ENCODE measurements at regions not wholly inside any gene's neighbourhood (a gene's known extent, or its start where the extent isn't known, plus 50 kb on each side); places are given as distances from the start of the nearest gene placed in this dataset.

GRCh38 chr18:24662412-24662821 is 202.0 kb downstream of the HRH4 start:
- H3K36me3 ChIP-seq: no peaks in the 10 kb centered on the region
- TF ChIP-seq EP300 (IDR thresholded peaks at IDR 0.05): no peak
- peaks cover 14% of the 10 kb centered on the region for H3K4me1 ChIP-seq
- 46% methylated on average over 13 of the region's 13 CpGs for WGBS
- no peak overlapping the region for H3K4me3 ChIP-seq
- no peaks in the 10 kb centered on the region for H3K27me3 ChIP-seq
- no peak overlapping the region for H3K27ac ChIP-seq
- no peak for DNase-seq (ENCODE audit: low spot score in 2 of 2)
- no peaks in the 10 kb centered on the region for H3K9me3 ChIP-seq

GRCh38 chr18:24663026-24663425 is 202.6 kb downstream of the HRH4 start:
- Histone ChIP-seq H3K9me3 (no peaks in the 10 kb centered on the region), H3K4me1 (peaks cover 14% of the 10 kb centered on the region), H3K27me3 (no peaks in the 10 kb centered on the region), H3K27ac (no peak overlapping the region), H3K4me3 (no peak overlapping the region), H3K36me3 (no peaks in the 10 kb centered on the region)
- TF ChIP-seq POLR2AphosphoS5 (IDR thresholded peaks at IDR 0.05) (no peak), EP300 (IDR thresholded peaks at IDR 0.05) (no peak), POLR2A (IDR thresholded peaks at IDR 0.05) (no peak), CTCF (IDR thresholded peaks at IDR 0.05) (no peak)
- no peak for DNase-seq (ENCODE audit: low spot score in 2 of 2)
- WGBS: 90% methylated on average over 5 of the region's 5 CpGs

GRCh38 chr18:24669015-24669414 is 208.6 kb downstream of the HRH4 start:
- no peaks in the 10 kb centered on the region for H3K36me3 ChIP-seq
- no peaks in the 10 kb centered on the region for H3K4me1 ChIP-seq
- no peak overlapping the region for H3K27ac ChIP-seq
- H3K9me3 ChIP-seq: no peaks in the 10 kb centered on the region
- 66% methylated on average over 2 of the region's 2 CpGs for WGBS
- no peak for DNase-seq (ENCODE audit: low spot score in 2 of 2)
- no peaks in the 10 kb centered on the region for H3K27me3 ChIP-seq
- no peak overlapping the region for H3K4me3 ChIP-seq
- no peak for TF ChIP-seq POLR2AphosphoS5 (IDR thresholded peaks at IDR 0.05)
- no peak for TF ChIP-seq CTCF (IDR thresholded peaks at IDR 0.05)
- no peak for TF ChIP-seq EP300 (IDR thresholded peaks at IDR 0.05)
- TF ChIP-seq POLR2A (IDR thresholded peaks at IDR 0.05): no peak

DNA sequence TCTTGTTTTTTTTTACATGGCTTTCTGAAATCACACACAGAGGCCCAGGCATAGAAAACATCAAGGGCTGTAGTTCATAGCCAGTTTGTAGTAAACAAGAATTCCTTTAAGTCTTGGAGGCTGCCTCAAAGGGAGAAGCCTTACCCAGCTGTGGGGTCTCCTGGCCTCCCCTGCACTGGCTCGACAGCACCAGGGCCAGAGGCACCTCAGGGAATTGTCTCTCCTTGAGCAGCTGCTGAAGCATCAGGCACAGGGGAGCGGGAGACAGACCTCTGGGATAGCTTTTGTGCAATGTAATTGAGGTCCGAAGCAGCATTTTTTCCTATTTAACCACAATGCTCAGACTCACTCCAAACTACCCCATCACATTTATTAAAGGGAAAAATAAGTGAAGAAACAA is 209.1 kb downstream of the HRH4 start:
- Histone ChIP-seq H3K4me3 (no peak overlapping the region), H3K9me3 (no peaks in the 10 kb centered on the region), H3K27ac (no peak overlapping the region), H3K4me1 (no peaks in the 10 kb centered on the region), H3K27me3 (no peaks in the 10 kb centered on the region), H3K36me3 (no peaks in the 10 kb centered on the region)
- 69% methylated on average over 3 of the region's 3 CpGs for WGBS
- TF ChIP-seq POLR2A (IDR thresholded peaks at IDR 0.05) (no peak), CTCF (IDR thresholded peaks at IDR 0.05) (no peak)
- no peak for DNase-seq (ENCODE audit: low spot score in 2 of 2)

DNA sequence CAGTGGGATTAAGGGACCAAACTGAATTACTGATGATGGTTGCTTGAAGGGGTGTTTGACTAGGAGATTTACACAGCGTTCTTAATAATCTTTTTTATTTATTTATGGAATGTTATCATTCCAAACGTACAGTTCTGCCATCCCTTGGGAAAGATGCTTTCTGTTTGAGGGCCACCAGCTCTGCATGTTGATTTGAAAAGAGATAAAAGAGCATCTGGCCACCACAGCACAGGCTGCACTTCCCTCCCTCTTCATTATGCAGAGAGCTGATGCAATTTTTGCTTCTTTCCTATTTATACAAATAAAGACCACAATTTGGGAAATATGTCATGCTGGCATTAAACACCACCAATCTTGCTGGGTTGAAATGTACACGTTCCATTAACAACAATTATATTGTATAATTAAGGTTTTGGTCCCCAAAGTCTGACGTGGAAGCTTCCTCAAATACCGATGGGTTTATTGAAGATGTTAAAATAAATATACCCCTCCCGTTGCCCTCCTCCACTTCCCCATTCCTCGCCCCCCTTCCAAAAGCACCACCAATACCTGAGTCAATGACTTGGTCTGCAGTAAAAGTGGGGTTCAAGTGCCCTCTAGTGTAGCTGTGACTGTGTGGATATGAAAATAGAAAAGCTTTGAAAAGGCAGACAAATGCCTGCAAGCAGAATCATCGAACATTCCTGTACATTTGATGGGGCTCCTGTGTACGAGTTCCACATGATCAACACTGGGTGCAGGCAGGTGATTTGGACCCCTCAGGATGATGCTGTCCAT is 211.9 kb downstream of the HRH4 start:
- H3K27ac ChIP-seq: no peak overlapping the region
- no peaks in the 10 kb centered on the region for H3K36me3 ChIP-seq
- H3K9me3 ChIP-seq: no peaks in the 10 kb centered on the region
- no peak for DNase-seq (ENCODE audit: low spot score in 2 of 2)
- TF ChIP-seq CTCF (IDR thresholded peaks at IDR 0.05) (no peak), POLR2A (IDR thresholded peaks at IDR 0.05) (no peak), EP300 (IDR thresholded peaks at IDR 0.05) (no peak), POLR2AphosphoS5 (IDR thresholded peaks at IDR 0.05) (no peak)
- no peak overlapping the region for H3K4me3 ChIP-seq
- WGBS: 56% methylated on average over 9 of the region's 9 CpGs
- H3K4me1 ChIP-seq: no peaks in the 10 kb centered on the region
- H3K27me3 ChIP-seq: no peaks in the 10 kb centered on the region

DNA sequence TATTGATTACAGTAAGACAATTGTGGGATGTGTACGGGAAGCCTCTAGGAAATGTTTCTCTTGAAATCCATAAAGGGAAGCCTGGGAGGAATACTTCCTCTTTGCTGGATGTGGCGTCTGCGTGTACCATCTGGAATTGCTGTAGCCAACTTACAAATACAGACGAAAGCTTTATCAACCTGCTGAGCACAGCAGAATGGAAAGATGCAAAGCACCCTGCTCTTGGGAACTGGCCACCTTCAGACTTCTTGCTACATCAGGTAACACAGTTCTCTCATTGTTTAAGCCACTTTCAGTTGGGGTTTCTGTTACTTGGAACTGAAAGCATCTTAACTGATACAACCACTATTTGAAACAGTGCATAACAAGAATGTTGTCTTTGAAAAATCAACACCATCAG is 213.8 kb downstream of the HRH4 start:
- 82% methylated on average over 4 of the region's 4 CpGs for WGBS
- Histone ChIP-seq H3K4me1 (no peaks in the 10 kb centered on the region), H3K36me3 (no peaks in the 10 kb centered on the region), H3K9me3 (no peaks in the 10 kb centered on the region), H3K27me3 (no peaks in the 10 kb centered on the region), H3K4me3 (no peak overlapping the region), H3K27ac (no peak overlapping the region)
- DNase-seq (ENCODE audit: low spot score in 2 of 2): no peak
- TF ChIP-seq EP300 (IDR thresholded peaks at IDR 0.05): no peak
- TF ChIP-seq CTCF (IDR thresholded peaks at IDR 0.05): no peak
- TF ChIP-seq POLR2A (IDR thresholded peaks at IDR 0.05): no peak
- TF ChIP-seq POLR2AphosphoS5 (IDR thresholded peaks at IDR 0.05): no peak

Measured in suprapubic skin (tissue), 4 donors.